ENCODE measurements at regions not wholly inside any gene's neighbourhood (a gene's known extent, or its start where the extent isn't known, plus 50 kb on each side); places are given as distances from the start of the nearest gene placed in this dataset.

DNA sequence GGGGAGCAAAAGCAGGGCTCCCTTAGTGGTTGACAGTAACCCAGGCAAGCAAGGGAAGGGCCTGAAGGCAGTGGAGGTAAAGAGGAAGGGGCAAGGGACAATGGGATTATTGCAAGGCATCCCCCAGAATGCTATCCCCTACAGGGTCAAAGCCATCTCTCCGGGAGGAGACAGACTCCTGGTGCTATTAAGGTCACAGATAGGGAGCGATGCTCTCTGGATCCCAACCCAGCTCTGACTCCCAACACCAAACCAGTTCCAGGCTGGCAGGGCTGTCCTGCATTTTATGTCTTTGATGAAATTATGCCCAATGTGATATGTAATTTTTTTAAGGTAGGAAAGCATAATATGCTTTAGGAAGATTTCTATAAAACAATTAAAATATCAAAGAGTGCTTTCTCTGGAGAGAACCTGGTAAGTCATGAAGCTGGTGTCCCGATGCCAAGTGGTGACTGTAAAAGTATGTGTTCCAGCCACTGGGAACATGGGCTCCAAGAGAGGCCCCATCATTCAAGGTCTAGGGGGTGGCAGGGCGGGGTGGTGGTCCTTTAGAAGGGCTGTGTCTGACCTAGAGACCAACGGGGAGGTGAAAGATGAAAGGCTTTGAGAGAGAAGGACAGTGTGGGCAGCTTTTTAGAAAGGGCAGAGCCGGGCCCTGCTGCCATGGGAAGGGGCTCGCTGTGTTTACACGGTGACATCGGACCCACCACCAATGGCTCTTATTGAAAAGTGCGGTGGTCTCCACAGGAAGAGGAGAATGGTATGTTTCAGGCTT, 276.5 kb downstream of the CDC5L start:
- H3K4me3 ChIP-seq (ENCODE audit: low read length) = no peak overlapping the region
- H3K9ac ChIP-seq (ENCODE audit: low read length) = no peak overlapping the region
- H3K27me3 ChIP-seq (ENCODE audit: insufficient read depth, low read depth, low read length) = no peaks in the 10 kb centered on the region
- no peaks in the 10 kb centered on the region for H3K36me3 ChIP-seq (ENCODE audit: insufficient read depth, low read length)
- no peak overlapping the region for H3K27ac ChIP-seq (ENCODE audit: low read length)
- no peaks in the 10 kb centered on the region for H3K79me2 ChIP-seq (replicated peaks; ENCODE audit: insufficient read depth, low read length)
- no peaks in the 10 kb centered on the region for H3K9me2 ChIP-seq (ENCODE audit: insufficient read depth, low read length)
- no peaks in the 10 kb centered on the region for H3F3A ChIP-seq (ENCODE audit: insufficient read depth, low read length, poor library complexity, severe bottlenecking)
- no peak for TF ChIP-seq EP300 (conservative IDR thresholded peaks at IDR 0.05; ENCODE audit: poor library complexity, severe bottlenecking)
- no peak for TF ChIP-seq EZH2 (IDR thresholded peaks at IDR 0.05; ENCODE audit: borderline replicate concordance, insufficient read depth, low read length, poor library complexity, severe bottlenecking)
- no peak for TF ChIP-seq MXI1 (conservative IDR thresholded peaks at IDR 0.05; ENCODE audit: poor library complexity, severe bottlenecking)
- TF ChIP-seq REST (IDR thresholded peaks at IDR 0.05; ENCODE audit: borderline replicate concordance) = no peak
- TF ChIP-seq POLR2AphosphoS5 (IDR thresholded peaks at IDR 0.05) = no peak
- no peak for TF ChIP-seq TAF1 (IDR thresholded peaks at IDR 0.05; ENCODE audit: low read depth)
- no peak for TF ChIP-seq CTCF (IDR thresholded peaks at IDR 0.05; ENCODE audit: poor library complexity, severe bottlenecking)
- no peak for TF ChIP-seq RAD21 (conservative IDR thresholded peaks at IDR 0.05)
- no peak for TF ChIP-seq SMC3 (conservative IDR thresholded peaks at IDR 0.05; ENCODE audit: poor library complexity)
- H4K20me1 ChIP-seq (ENCODE audit: insufficient read depth) = no peaks in the 10 kb centered on the region
- no peaks in the 10 kb centered on the region for H3K9me3 ChIP-seq (ENCODE audit: low read length)
- H3K4me2 ChIP-seq (ENCODE audit: low read length) = no peak overlapping the region
- no peak overlapping the region for H2AFZ ChIP-seq (ENCODE audit: low read depth, low read length)

GRCh38 chr6:44664716-44665115, 277.2 kb downstream of the CDC5L start:
- H3K79me2 ChIP-seq (replicated peaks; ENCODE audit: insufficient read depth, low read length) = no peaks in the 10 kb centered on the region
- no peak overlapping the region for H3K4me3 ChIP-seq (ENCODE audit: low read length)
- H3K9me2 ChIP-seq (ENCODE audit: insufficient read depth, low read length) = no peaks in the 10 kb centered on the region
- H3F3A ChIP-seq (ENCODE audit: insufficient read depth, low read length, poor library complexity, severe bottlenecking) = no peaks in the 10 kb centered on the region
- no peak for TF ChIP-seq REST (IDR thresholded peaks at IDR 0.05; ENCODE audit: borderline replicate concordance)
- TF ChIP-seq SMC3 (conservative IDR thresholded peaks at IDR 0.05; ENCODE audit: poor library complexity) = no peak
- no peak for TF ChIP-seq EZH2 (IDR thresholded peaks at IDR 0.05; ENCODE audit: borderline replicate concordance, insufficient read depth, low read length, poor library complexity, severe bottlenecking)
- no peak for TF ChIP-seq POLR2AphosphoS5 (IDR thresholded peaks at IDR 0.05)
- TF ChIP-seq TAF1 (IDR thresholded peaks at IDR 0.05; ENCODE audit: low read depth) = no peak
- no peak for TF ChIP-seq MXI1 (conservative IDR thresholded peaks at IDR 0.05; ENCODE audit: poor library complexity, severe bottlenecking)
- no peak for TF ChIP-seq RAD21 (conservative IDR thresholded peaks at IDR 0.05)
- TF ChIP-seq CTCF (IDR thresholded peaks at IDR 0.05; ENCODE audit: poor library complexity, severe bottlenecking) = no peak
- TF ChIP-seq EP300 (conservative IDR thresholded peaks at IDR 0.05; ENCODE audit: poor library complexity, severe bottlenecking) = no peak
- H3K36me3 ChIP-seq (ENCODE audit: insufficient read depth, low read length) = no peaks in the 10 kb centered on the region
- H2AFZ ChIP-seq (ENCODE audit: low read depth, low read length) = no peak overlapping the region
- H3K9ac ChIP-seq (ENCODE audit: low read length) = no peak overlapping the region
- H3K9me3 ChIP-seq (ENCODE audit: low read length) = no peaks in the 10 kb centered on the region
- H3K27me3 ChIP-seq (ENCODE audit: insufficient read depth, low read depth, low read length) = no peaks in the 10 kb centered on the region
- no peak overlapping the region for H3K27ac ChIP-seq (ENCODE audit: low read length)
- no peak overlapping the region for H3K4me2 ChIP-seq (ENCODE audit: low read length)
- no peaks in the 10 kb centered on the region for H4K20me1 ChIP-seq (ENCODE audit: insufficient read depth)

Data from neural cell (in vitro differentiated cells).